ENCODE measurements at regions not wholly inside any gene's neighbourhood (a gene's known extent, or its start where the extent isn't known, plus 50 kb on each side); places are given as distances from the start of the nearest gene placed in this dataset.

- TF ChIP-seq EP300 (IDR thresholded peaks at IDR 0.05; ENCODE audit: borderline replicate concordance) (no peak), NFIC (IDR thresholded peaks at IDR 0.05) (no peak), CREB1 (IDR thresholded peaks at IDR 0.05; ENCODE audit: low read depth) (no peak), TCF12 (IDR thresholded peaks at IDR 0.05; ENCODE audit: low read depth) (no peak), TEAD4 (IDR thresholded peaks at IDR 0.05) (no peak), MAX (IDR thresholded peaks at IDR 0.05) (no peak), CEBPB (IDR thresholded peaks at IDR 0.05) (no peak), TAF1 (IDR thresholded peaks at IDR 0.05; ENCODE audit: low read depth) (no peak), REST (IDR thresholded peaks at IDR 0.05; ENCODE audit: low read depth) (no peak), RAD21 (IDR thresholded peaks at IDR 0.05; ENCODE audit: low read depth) (no peak), ZBTB7A (IDR thresholded peaks at IDR 0.05; ENCODE audit: low read depth) (no peak), YY1 (IDR thresholded peaks at IDR 0.05; ENCODE audit: low read depth) (no peak), EGR1 (IDR thresholded peaks at IDR 0.05) (no peak), USF1 (IDR thresholded peaks at IDR 0.05) (no peak)
These were observed 107.0 kb upstream of the SPRED1 start for GRCh38 chr15:38145651-38146111.
